Fibroblast of lung (primary cell): ENCODE measurements at regions not wholly inside any gene's neighbourhood (a gene's known extent, or its start where the extent isn't known, plus 50 kb on each side); places are given as distances from the start of the nearest gene placed in this dataset.
"Not testable (repeated sequence)": the region's sequence is repeated elsewhere in the genome, so short reads cannot be mapped to it uniquely, and the experiment has no call there.

Experiments used
- DNase-seq, 2 donors: peaks; one replicate each; pipeline versions ENCODE4 v3.0.0 to v3.0.0-alpha.2; 2010; ENCODE audit warnings: low read depth in 2 of 2
- H2AFZ ChIP-seq: 2 replicates; pipeline ENCODE4 v1.5.1; 2012; ENCODE audit warnings: low read length, control low read depth, inconsistent platforms
- H3K27ac ChIP-seq: 2 replicates; pipeline ENCODE4 v1.5.1; 2011; ENCODE audit warnings: low read length, control low read depth; ENCODE audit not compliant: insufficient read depth
- H3K27me3 ChIP-seq: 2 replicates; pipeline ENCODE4 v1.5.1; 2011; ENCODE audit warnings: mild to moderate bottlenecking, low read length; ENCODE audit not compliant: control insufficient read depth, insufficient read depth
- H3K36me3 ChIP-seq: 2 replicates; pipeline ENCODE4 v1.5.1; 2011; ENCODE audit warnings: low read length; ENCODE audit not compliant: control insufficient read depth, insufficient read depth
- H3K4me1 ChIP-seq: 2 replicates; pipeline ENCODE4 v1.5.1; 2011; ENCODE audit warnings: low read length; ENCODE audit not compliant: control insufficient read depth, insufficient read depth; ENCODE audit errors: extremely low read depth
- H3K4me2 ChIP-seq: 2 replicates; pipeline ENCODE4 v1.5.1; 2011; ENCODE audit warnings: low read length, control low read depth; ENCODE audit not compliant: insufficient read depth; ENCODE audit errors: extremely low read depth
- H3K4me3 ChIP-seq, 4 experiments: fragments of 200-600 bp in 1 of 4; sonication (generic) in 1 of 4; replicated peaks in 1 of 4; 2 replicates each; pipeline ENCODE4 v1.5.1; 2011 to 2016; ENCODE audit warnings: low read length in 4 of 4, low read depth in 3 of 4, mild to moderate bottlenecking in 3 of 4, control low read depth in 2 of 4, inconsistent platforms in 1 of 4, mixed read lengths in 1 of 4; ENCODE audit not compliant: insufficient read depth in 1 of 4; ENCODE audit errors: control extremely low read depth in 1 of 4
- H3K79me2 ChIP-seq: 2 replicates; pipeline ENCODE4 v1.5.1; 2012; ENCODE audit warnings: mild to moderate bottlenecking, low read length, inconsistent platforms; ENCODE audit not compliant: control insufficient read depth, insufficient read depth
- H3K9ac ChIP-seq: 2 replicates; pipeline ENCODE4 v1.5.1; 2011; ENCODE audit warnings: mild to moderate bottlenecking, low read length, control low read depth; ENCODE audit not compliant: insufficient read depth
- H3K9me3 ChIP-seq: 2 replicates; pipeline ENCODE4 v1.5.1; 2012; ENCODE audit warnings: low read depth, low read length; ENCODE audit not compliant: control insufficient read depth, insufficient read depth
- H4K20me1 ChIP-seq: 2 replicates; pipeline ENCODE4 v1.5.1; 2011; ENCODE audit warnings: low read length; ENCODE audit not compliant: control insufficient read depth, insufficient read depth; ENCODE audit errors: extremely low read depth
- CTCF ChIP-seq, 2 donors: IDR thresholded peaks in 1 of 2; conservative IDR thresholded peaks in 1 of 2; 1 replicate in 1 of 2; 2 replicates in 1 of 2; pipeline ENCODE4 v1.5.1; 2011 to 2012; ENCODE audit warnings: low read length in 2 of 2, control low read depth in 1 of 2, inconsistent platforms in 1 of 2, low read depth in 1 of 2, mild to moderate bottlenecking in 1 of 2
- EZH2 ChIP-seq: IDR thresholded peaks from 2 replicates; pipeline ENCODE4 v1.5.1; 2012; ENCODE audit warnings: low read length, control low read depth, mild to moderate bottlenecking; ENCODE audit errors: missing control alignments

- no peak overlapping the region for H3K9ac ChIP-seq
- H3K36me3 ChIP-seq, result no peaks in the 10 kb centered on the region
- H3K27me3 ChIP-seq, result no peaks in the 10 kb centered on the region
- H3K4me3 ChIP-seq, result no peak overlapping the region
- no peak overlapping the region for H2AFZ ChIP-seq
- H3K9me3 ChIP-seq, result no peaks in the 10 kb centered on the region
- no peaks in the 10 kb centered on the region for H4K20me1 ChIP-seq
- no peak overlapping the region for H3K27ac ChIP-seq
- no peak overlapping the region for H3K4me2 ChIP-seq
- H3K79me2 ChIP-seq, result no peaks in the 10 kb centered on the region
- TF ChIP-seq CTCF (conservative IDR thresholded peaks at IDR 0.05 in 1 of 2, IDR thresholded peaks at IDR 0.05 in 1 of 2; ENCODE audit: low read depth in 1 of 2, low read length in 2 of 2), result no peak
- TF ChIP-seq EZH2, result no peak
- no peaks in the 10 kb centered on the region for H3K4me1 ChIP-seq
- DNase-seq, result no peak
Observed at GRCh38 chr4:177494791-177495190, 52.6 kb upstream of the AGA start.

- not testable (repeated sequence) for H2AFZ ChIP-seq, H3K36me3 ChIP-seq, H3K4me2 ChIP-seq, H3K9ac ChIP-seq, H3K9me3 ChIP-seq, H3K27me3 ChIP-seq, H4K20me1 ChIP-seq, DNase-seq, H3K4me3 ChIP-seq, H3K27ac ChIP-seq, H3K4me1 ChIP-seq, H3K79me2 ChIP-seq
Observed at GRCh38 chr4:177495626-177496025, 53.4 kb upstream of the AGA start.

- Histone ChIP-seq H2AFZ (no peak overlapping the region), H3K79me2 (no peaks in the 10 kb centered on the region), H3K27me3 (no peaks in the 10 kb centered on the region), H3K9ac (no peak overlapping the region), H3K4me1 (no peaks in the 10 kb centered on the region), H3K4me2 (no peak overlapping the region), H3K9me3 (no peaks in the 10 kb centered on the region), H3K36me3 (no peaks in the 10 kb centered on the region), H3K27ac (no peak overlapping the region), H3K4me3 (no peak overlapping the region), H4K20me1 (no peaks in the 10 kb centered on the region)
- DNase-seq, result no peak
- no peak for TF ChIP-seq CTCF (conservative IDR thresholded peaks at IDR 0.05 in 1 of 2, IDR thresholded peaks at IDR 0.05 in 1 of 2; ENCODE audit: low read depth in 1 of 2, low read length in 2 of 2)
- no peak for TF ChIP-seq EZH2
Observed at GRCh38 chr4:177499537-177499936, 57.3 kb upstream of the AGA start.
